ENCODE measurements at regions not wholly inside any gene's neighbourhood (a gene's known extent, or its start where the extent isn't known, plus 50 kb on each side); places are given as distances from the start of the nearest gene placed in this dataset.

DNA sequence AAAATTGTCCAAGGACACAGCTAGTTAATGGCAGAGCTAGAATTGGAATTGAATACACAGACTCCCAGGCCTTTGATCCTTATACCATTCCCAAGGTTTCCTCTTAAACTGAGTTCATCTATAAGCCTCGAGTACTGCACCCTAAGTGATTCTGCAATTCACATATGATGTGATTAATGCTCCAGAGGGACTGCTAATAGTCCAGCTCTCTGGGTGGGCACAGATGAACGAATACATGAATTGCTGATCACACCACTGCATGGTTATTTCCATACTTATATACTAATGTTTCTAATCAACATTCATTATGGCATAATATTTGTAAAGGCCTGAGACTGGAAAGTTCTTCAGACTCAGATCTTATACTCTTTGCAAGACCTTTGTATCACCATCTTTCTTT, 101.8 kb downstream of the NUFIP1 start:
- no peaks in the 10 kb centered on the region for H3K36me3 Mint-ChIP-seq (ENCODE audit: low read depth)
- peaks cover 2% of the 10 kb centered on the region for H3K27me3 Mint-ChIP-seq (ENCODE audit: low read depth)
- DNase-seq (ENCODE audit: low spot score) = no peak
- no peaks in the 10 kb centered on the region for H3K9me3 Mint-ChIP-seq
- no peak overlapping the region for H3K4me3 Mint-ChIP-seq (ENCODE audit: low read depth)
- intact Hi-C loops (cut with micrococcal nuclease) = no loop called here
- no peaks in the 10 kb centered on the region for H3K4me1 Mint-ChIP-seq (ENCODE audit: low read depth)
- no peak overlapping the region for H3K27ac Mint-ChIP-seq

DNA sequence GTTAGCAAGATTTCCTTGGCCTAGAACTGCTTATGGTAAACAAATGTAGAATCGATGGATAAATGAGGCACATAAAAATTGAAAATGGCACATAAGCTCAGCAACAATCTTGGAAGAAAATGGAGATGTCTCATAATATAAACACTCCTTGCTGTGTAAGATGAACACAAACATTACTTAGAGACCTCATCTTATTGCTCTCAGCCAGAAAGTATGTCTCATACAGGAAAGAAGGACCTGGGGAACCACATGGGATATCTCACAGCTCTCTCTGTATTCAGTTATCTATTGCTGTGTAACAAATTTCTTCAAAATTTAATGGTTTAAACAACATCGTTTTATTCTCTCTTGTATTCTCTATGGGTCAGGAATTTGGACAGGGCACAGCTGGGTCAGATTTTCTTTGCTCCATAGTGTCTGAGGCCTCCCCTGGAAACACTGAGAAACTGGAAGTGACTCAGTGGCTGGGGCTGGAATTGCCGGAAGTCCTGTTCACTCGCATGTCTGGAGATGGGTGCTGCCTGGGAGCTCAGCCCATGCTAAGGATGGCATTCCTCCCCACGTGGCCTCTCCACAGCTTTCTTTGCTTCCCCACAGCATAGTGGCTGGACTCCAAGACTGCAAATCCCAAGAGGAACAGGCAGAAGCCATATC, 105.1 kb downstream of the NUFIP1 start:
- DNase-seq (ENCODE audit: low spot score) = no peak
- Mint-ChIP-seq H3K27me3 (ENCODE audit: low read depth) (peaks cover 4% of the 10 kb centered on the region), H3K27ac (no peak overlapping the region), H3K9me3 (no peaks in the 10 kb centered on the region), H3K4me3 (ENCODE audit: low read depth) (no peak overlapping the region), H3K4me1 (ENCODE audit: low read depth) (no peaks in the 10 kb centered on the region), H3K36me3 (ENCODE audit: low read depth) (no peaks in the 10 kb centered on the region)
- intact Hi-C loops (cut with micrococcal nuclease) = no loop called here

DNA sequence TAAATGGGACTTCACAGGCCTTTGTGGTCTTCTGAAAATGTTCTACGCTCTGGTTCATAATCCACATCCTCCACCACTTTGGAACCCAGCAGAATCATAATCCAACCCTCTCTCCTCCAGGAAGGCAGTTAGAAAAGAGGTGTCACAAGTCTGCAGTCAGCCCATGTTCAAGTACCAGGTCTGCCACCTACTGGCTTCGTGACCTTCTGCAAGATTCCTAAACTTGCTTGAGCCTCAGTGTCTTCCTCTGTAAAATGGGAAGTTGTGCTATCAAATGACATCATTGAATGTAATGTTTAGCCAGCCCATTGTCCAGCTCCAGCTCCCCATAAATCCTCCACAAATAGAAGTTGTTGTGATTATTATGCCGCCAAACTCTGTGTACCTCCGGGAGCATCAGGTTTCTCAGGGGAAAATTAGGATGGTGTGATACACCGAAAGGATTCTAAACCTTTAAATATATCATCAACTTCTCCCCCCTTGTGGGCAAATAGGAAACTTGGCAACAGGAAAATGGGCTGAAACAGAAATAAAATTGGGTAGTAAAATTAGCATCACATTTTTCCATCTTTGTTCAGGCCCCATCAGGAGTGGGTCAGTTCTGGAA, 109.7 kb downstream of the NUFIP1 start:
- Mint-ChIP-seq H3K4me3 (ENCODE audit: low read depth) (no peak overlapping the region), H3K27ac (no peak overlapping the region), H3K9me3 (no peaks in the 10 kb centered on the region), H3K36me3 (ENCODE audit: low read depth) (no peaks in the 10 kb centered on the region), H3K27me3 (ENCODE audit: low read depth) (peaks cover 4% of the 10 kb centered on the region), H3K4me1 (ENCODE audit: low read depth) (peaks cover 2% of the 10 kb centered on the region)
- intact Hi-C loops (cut with micrococcal nuclease) = loop anchor here (1.0 kb wide), 1 partner anchor 396 kb away; no protein-coding TSS in a partner anchor
- DNase-seq (ENCODE audit: low spot score) = no peak

DNA sequence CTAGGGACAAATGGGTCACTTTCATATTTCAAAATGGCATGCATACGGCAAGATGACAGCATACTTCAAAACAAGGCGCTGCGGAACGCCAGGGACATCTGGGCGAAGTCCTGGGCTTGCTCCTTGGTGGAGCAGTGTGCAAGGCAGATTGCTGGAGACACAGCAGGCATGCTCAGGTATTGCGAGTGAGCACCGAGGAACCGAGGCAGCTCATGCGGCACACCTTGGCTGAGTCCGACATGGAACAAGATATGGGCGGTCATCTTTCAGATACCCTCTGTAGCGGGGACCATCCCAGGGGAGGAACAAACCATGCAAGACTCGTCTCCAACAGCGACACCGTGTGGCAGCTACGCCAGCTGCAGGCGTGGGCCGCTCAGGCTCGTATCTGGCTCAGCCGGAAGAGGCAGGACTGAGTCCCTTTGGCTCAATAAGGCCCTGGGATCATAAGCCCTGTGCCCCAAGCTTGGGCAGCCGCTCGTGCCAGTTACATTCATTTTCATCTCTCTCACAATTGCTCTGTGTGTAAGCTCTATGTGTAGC, 112.4 kb downstream of the NUFIP1 start:
- Mint-ChIP-seq H3K4me1 (ENCODE audit: low read depth) (peaks cover 2% of the 10 kb centered on the region), H3K36me3 (ENCODE audit: low read depth) (no peaks in the 10 kb centered on the region), H3K9me3 (no peaks in the 10 kb centered on the region), H3K27me3 (ENCODE audit: low read depth) (no peaks in the 10 kb centered on the region), H3K4me3 (ENCODE audit: low read depth) (no peak overlapping the region), H3K27ac (no peak overlapping the region)
- intact Hi-C loops (cut with micrococcal nuclease) = no loop called here
- DNase-seq (ENCODE audit: low spot score) = no peak

DNA sequence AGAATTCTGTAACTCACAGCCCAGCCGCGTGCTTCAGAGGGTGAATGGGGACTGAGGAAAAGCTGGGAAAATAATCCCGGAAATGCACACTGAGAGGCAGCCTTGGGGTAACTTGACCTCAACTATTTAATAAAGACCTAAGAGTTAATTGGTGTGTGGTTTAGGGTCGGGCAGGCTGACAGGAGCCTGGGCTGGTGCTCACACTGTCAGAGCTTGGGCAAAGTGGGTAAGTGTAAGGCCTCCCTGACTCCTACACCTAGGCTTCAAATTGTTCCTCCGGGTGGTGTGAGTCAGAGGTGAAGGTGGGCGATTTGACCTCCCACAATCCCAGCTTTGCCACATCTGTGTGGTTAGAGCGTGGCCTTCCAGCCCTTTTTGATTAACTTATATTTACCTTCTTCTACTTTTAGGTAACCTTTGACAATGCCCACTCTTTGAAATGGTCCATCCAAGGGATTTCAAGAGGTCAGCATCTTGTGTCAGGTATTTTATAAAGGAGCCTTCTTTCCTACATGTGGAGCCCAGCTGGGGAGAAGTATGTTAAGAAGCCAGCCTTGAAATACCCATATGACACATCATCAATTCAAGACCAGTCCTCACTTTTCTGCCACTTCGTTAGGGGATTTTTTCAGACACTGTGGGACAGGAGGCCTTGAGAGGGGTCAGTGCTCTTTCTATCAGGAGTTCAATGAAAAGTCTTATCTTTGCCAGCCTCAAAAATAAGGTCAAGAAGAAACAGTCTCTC, 114.2 kb downstream of the NUFIP1 start:
- H3K4me3 Mint-ChIP-seq (ENCODE audit: low read depth) = no peak overlapping the region
- H3K27me3 Mint-ChIP-seq (ENCODE audit: low read depth) = no peaks in the 10 kb centered on the region
- peaks cover 2% of the 10 kb centered on the region for H3K4me1 Mint-ChIP-seq (ENCODE audit: low read depth)
- H3K36me3 Mint-ChIP-seq (ENCODE audit: low read depth) = no peaks in the 10 kb centered on the region
- DNase-seq (ENCODE audit: low spot score) = no peak
- intact Hi-C loops (cut with micrococcal nuclease) = no loop called here
- H3K27ac Mint-ChIP-seq = no peak overlapping the region
- no peaks in the 10 kb centered on the region for H3K9me3 Mint-ChIP-seq

DNA sequence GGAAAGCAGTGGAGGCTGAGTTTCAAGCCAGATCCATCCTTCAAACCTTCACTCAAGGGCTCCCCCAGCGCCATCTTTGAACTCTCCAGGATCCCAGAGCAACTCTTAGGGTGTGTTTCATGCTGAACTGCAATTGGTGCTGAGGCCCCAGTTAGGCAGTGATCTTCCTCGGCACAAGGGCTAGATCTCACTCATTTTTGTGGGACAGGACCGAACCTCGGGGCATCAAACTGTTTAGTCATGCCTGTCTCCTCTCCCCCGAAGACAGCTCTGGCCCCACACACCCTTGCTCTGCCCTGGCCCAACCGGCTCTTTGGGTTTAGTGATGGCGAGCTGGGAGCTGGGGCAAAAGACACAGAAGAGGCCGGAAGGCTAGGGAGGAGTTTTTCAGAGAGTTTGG, 115.1 kb downstream of the NUFIP1 start:
- H3K27me3 Mint-ChIP-seq (ENCODE audit: low read depth) = no peaks in the 10 kb centered on the region
- H3K27ac Mint-ChIP-seq = no peak overlapping the region
- intact Hi-C loops (cut with micrococcal nuclease) = no loop called here
- H3K4me1 Mint-ChIP-seq (ENCODE audit: low read depth) = peaks cover 2% of the 10 kb centered on the region
- DNase-seq (ENCODE audit: low spot score) = no peak
- no peaks in the 10 kb centered on the region for H3K9me3 Mint-ChIP-seq
- H3K36me3 Mint-ChIP-seq (ENCODE audit: low read depth) = no peaks in the 10 kb centered on the region
- H3K4me3 Mint-ChIP-seq (ENCODE audit: low read depth) = no peak overlapping the region

DNA sequence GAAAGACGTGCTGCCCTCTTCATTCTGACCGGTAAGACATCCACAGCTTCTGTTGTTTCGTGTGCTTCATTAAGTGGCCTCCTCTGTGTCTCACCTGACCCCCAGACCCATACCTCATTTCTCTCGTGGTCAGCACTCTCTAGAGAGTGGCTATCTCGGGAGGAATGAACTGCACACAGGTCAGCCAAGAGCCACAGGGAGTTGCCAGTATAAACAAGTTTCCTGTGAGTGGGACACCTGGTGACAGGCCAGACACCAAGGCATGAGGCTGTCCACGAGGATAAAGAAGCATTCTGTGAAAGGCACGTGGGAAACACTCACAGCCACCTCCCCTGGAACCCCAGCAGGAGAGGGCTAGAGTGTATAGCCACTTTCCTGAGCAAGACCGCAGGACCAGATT, 115.8 kb downstream of the NUFIP1 start:
- Mint-ChIP-seq H3K27ac (no peak overlapping the region), H3K4me1 (ENCODE audit: low read depth) (peaks cover 4% of the 10 kb centered on the region), H3K9me3 (no peaks in the 10 kb centered on the region), H3K27me3 (ENCODE audit: low read depth) (peaks cover 2% of the 10 kb centered on the region), H3K36me3 (ENCODE audit: low read depth) (no peaks in the 10 kb centered on the region), H3K4me3 (ENCODE audit: low read depth) (no peak overlapping the region)
- intact Hi-C loops (cut with micrococcal nuclease) = no loop called here
- DNase-seq (ENCODE audit: low spot score) = no peak

DNA sequence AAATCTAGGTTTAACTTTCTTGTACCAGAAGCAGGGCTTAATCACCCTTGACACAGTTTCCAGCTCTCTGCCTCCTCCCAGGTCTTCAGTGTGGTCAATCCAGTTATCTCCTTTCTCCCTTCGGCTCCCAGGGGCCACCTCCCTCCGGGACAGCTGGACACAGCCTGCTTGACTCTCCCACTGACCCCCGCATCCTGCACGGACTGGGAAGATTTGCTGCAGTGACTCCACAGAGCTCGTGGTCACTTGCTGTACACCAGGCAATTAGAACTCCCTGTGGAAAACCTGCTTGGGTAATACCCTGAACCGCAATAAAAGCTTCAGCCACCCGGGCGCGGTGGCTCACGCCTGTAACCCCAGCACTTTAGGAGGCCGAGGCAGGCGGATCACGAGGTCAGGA, 116.5 kb downstream of the NUFIP1 start:
- no peak for DNase-seq (ENCODE audit: low spot score)
- Mint-ChIP-seq H3K27me3 (ENCODE audit: low read depth) (peaks cover 2% of the 10 kb centered on the region), H3K36me3 (ENCODE audit: low read depth) (no peaks in the 10 kb centered on the region), H3K9me3 (no peaks in the 10 kb centered on the region), H3K27ac (no peak overlapping the region), H3K4me1 (ENCODE audit: low read depth) (peaks cover 6% of the 10 kb centered on the region), H3K4me3 (ENCODE audit: low read depth) (no peak overlapping the region)
- intact Hi-C loops (cut with micrococcal nuclease) = no loop called here

DNA sequence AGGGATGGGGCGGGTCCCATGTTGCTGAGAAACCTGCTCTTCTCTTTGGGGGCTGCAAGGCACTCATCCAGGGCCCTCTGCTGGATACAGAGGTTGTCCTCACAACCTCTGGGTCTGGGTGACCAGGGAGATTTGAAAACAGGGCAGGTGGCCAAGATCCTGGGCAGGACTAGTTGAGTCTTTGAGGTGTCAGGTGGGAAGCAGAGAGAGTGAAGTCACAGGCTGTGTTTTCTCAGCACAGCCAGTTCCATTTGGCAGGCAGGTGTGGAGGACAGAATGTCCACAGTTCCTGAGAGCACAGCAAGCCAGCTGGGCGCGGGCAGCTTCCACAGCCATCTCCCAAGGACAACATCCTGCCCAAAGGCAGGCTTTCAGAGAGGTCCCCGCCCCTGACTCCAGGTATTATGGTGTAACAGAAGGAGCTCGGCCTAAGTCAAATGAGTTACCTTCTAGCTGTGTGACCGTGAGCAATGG, 118.8 kb downstream of the NUFIP1 start:
- Mint-ChIP-seq H3K36me3 (ENCODE audit: low read depth) (no peaks in the 10 kb centered on the region), H3K27me3 (ENCODE audit: low read depth) (peaks cover 8% of the 10 kb centered on the region), H3K4me1 (ENCODE audit: low read depth) (peaks cover 6% of the 10 kb centered on the region), H3K27ac (no peak overlapping the region), H3K9me3 (no peaks in the 10 kb centered on the region), H3K4me3 (ENCODE audit: low read depth) (no peak overlapping the region)
- DNase-seq (ENCODE audit: low spot score) = no peak
- intact Hi-C loops (cut with micrococcal nuclease) = no loop called here

DNA sequence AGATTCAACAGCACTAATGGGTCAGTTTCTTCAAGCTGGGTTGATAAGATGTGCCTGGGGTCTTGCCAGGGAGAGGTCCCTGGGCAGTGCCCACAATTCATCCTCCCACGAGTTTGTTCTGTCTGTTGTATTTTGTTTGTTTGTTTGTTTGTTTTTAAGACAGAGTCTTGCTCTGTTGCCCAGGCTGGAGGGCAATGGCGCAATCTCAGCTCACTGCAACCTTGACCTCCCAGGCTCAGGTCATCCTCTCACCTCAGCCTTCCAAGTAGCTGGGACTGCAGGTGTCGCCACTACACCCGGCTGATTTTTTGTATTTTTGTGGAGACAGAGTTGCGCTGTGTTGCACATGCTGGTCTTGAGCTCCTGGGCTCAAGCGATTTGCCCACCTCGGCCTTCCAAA, 120.1 kb downstream of the NUFIP1 start:
- intact Hi-C loops (cut with micrococcal nuclease) = no loop called here
- DNase-seq (ENCODE audit: low spot score) = no peak
- no peaks in the 10 kb centered on the region for H3K36me3 Mint-ChIP-seq (ENCODE audit: low read depth)
- H3K4me1 Mint-ChIP-seq (ENCODE audit: low read depth) = peaks cover 4% of the 10 kb centered on the region
- H3K9me3 Mint-ChIP-seq = no peaks in the 10 kb centered on the region
- H3K4me3 Mint-ChIP-seq (ENCODE audit: low read depth) = no peak overlapping the region
- no peak overlapping the region for H3K27ac Mint-ChIP-seq
- H3K27me3 Mint-ChIP-seq (ENCODE audit: low read depth) = peaks cover 8% of the 10 kb centered on the region

DNA sequence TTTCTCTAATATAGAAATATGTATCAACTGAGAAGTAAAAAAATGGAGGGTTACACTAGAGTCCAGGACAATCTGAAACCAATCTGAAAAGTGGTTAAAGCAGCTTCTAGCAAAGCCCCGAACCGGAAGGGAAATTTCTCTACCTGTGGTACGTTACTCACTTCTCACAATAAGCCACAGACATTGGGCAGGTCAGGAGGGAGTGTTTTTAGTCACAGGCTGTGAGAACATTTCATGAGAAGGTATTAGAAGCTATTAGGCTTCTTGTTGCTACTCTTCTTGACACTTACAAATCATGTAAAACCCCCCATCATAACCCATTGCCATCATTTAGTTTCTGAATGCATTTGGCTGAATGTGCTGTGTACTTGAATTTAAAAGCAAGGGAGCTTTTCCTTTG, 120.9 kb downstream of the NUFIP1 start:
- intact Hi-C loops (cut with micrococcal nuclease) = no loop called here
- DNase-seq (ENCODE audit: low spot score) = no peak

DNA sequence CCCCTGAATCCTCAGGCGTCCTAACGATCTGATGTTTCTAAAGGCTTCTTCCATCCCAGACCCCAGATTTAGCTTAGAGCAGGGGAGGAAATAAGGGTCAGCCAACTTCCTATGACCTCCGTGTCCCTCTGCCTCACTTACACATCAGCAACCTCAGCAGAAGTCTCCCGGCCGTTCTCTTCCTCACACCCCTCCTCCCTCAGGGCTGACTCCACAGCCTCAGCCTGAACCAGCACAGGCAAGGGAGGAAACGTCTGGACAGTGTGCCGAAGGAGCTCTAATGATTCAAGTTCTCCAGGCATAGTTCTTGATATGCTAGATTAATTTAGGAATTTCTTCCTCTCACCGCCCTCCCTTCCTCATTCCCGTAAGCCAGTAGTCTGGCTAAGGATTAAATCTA, 121.4 kb downstream of the NUFIP1 start:
- Mint-ChIP-seq H3K4me1 (ENCODE audit: low read depth) (peaks cover 4% of the 10 kb centered on the region), H3K4me3 (ENCODE audit: low read depth) (no peak overlapping the region), H3K27ac (no peak overlapping the region), H3K36me3 (ENCODE audit: low read depth) (no peaks in the 10 kb centered on the region), H3K27me3 (ENCODE audit: low read depth) (peaks cover 8% of the 10 kb centered on the region), H3K9me3 (no peaks in the 10 kb centered on the region)
- no peak for DNase-seq (ENCODE audit: low spot score)
- intact Hi-C loops (cut with micrococcal nuclease) = no loop called here

More for the DNA sequence above, 120.9 kb downstream of the NUFIP1 start:
- peaks cover 4% of the 10 kb centered on the region for H3K4me1 Mint-ChIP-seq (ENCODE audit: low read depth)
- H3K27ac Mint-ChIP-seq = no peak overlapping the region
- H3K4me3 Mint-ChIP-seq (ENCODE audit: low read depth) = no peak overlapping the region
- no peaks in the 10 kb centered on the region for H3K9me3 Mint-ChIP-seq
- H3K36me3 Mint-ChIP-seq (ENCODE audit: low read depth) = no peaks in the 10 kb centered on the region
- H3K27me3 Mint-ChIP-seq (ENCODE audit: low read depth) = peaks cover 8% of the 10 kb centered on the region

DNA sequence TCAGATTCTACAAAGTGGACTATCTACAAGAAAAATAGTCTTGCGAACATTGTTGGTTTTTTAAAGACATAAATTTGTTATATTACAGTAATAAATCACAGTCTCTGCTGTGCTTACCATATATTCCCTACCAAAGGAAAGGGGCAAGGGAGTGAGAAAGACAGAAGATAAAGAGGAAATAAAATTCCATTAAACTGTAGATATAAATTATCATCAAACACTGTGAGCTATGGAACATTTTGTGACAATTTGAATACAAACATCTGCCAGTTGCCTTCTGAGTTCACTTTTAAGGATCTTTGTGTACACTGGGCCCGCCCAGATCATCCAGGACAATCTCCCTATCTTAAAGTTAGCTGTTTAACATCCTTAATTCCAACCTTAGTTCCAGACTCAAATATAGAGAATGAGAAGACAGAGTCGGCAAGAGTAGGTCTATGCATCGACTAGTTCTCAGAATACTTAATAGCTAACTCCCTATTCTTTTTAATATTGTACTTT, 122.8 kb downstream of the NUFIP1 start:
- H3K27me3 Mint-ChIP-seq (ENCODE audit: low read depth) = peaks cover 8% of the 10 kb centered on the region
- H3K4me1 Mint-ChIP-seq (ENCODE audit: low read depth) = peaks cover 4% of the 10 kb centered on the region
- intact Hi-C loops (cut with micrococcal nuclease) = no loop called here
- no peaks in the 10 kb centered on the region for H3K36me3 Mint-ChIP-seq (ENCODE audit: low read depth)
- no peaks in the 10 kb centered on the region for H3K9me3 Mint-ChIP-seq
- H3K27ac Mint-ChIP-seq = no peak overlapping the region
- no peak for DNase-seq (ENCODE audit: low spot score)
- H3K4me3 Mint-ChIP-seq (ENCODE audit: low read depth) = no peak overlapping the region
